Heart left ventricle (tissue), 16 donors: ENCODE measurements at regions not wholly inside any gene's neighbourhood (a gene's known extent, or its start where the extent isn't known, plus 50 kb on each side); places are given as distances from the start of the nearest gene placed in this dataset.

Source experiments
- ATAC-seq, 4 donors: fragments of 200-7000 bp; cut with Tn5 transposase; one replicate each; pipeline ENCODE4 v1.9.1; 2020 to 2022; ENCODE audit warnings: moderate library complexity in 4 of 4, mild to moderate bottlenecking in 3 of 4, moderate number of reproducible peaks in 1 of 4
- DNase-seq, 5 donors: peaks; one replicate each; pipeline ENCODE4 v3.0.0-alpha.2; 2020
- H3K27ac ChIP-seq, 12 donors: fragments of 200-600 bp; sonication (generic) in 4 of 12; one replicate each; pipeline versions ENCODE4 v1.5.0 to v1.8.0; 2016 to 2022; ENCODE audit warnings: mild to moderate bottlenecking in 2 of 12
- H3K27me3 ChIP-seq, 9 donors: fragments of 200-600 bp; sonication (generic) in 2 of 9; one replicate each; pipeline versions ENCODE4 v1.5.1 to v1.8.0; 2016 to 2022; ENCODE audit warnings: mild to moderate bottlenecking in 3 of 9
- H3K36me3 ChIP-seq, 9 donors: fragments of 200-600 bp; sonication (generic) in 2 of 9; one replicate each; pipeline versions ENCODE4 v1.5.0 to v1.8.0; 2018 to 2022; ENCODE audit warnings: mild to moderate bottlenecking in 2 of 9
- H3K4me1 ChIP-seq, 12 donors: fragments of 200-600 bp; sonication (generic) in 4 of 12; one replicate each; pipeline versions ENCODE4 v1.5.0 to v1.8.0; 2016 to 2022; ENCODE audit warnings: mild to moderate bottlenecking in 3 of 12
- H3K4me3 ChIP-seq, 12 donors: fragments of 200-600 bp; sonication (generic) in 4 of 12; one replicate each; pipeline versions ENCODE4 v1.5.0 to v1.8.0; 2017 to 2022; ENCODE audit warnings: mild to moderate bottlenecking in 9 of 12, moderate library complexity in 4 of 12
- H3K9me3 ChIP-seq, 12 donors: fragments of 200-600 bp; sonication (generic) in 4 of 12; one replicate each; pipeline versions ENCODE4 v1.5.0 to v1.8.0; 2016 to 2022; ENCODE audit warnings: mild to moderate bottlenecking in 1 of 12
- POLR2A ChIP-seq, 2 donors: fragments of 450-650 bp; IDR thresholded peaks; one replicate each; pipeline ENCODE4 v1.6.1; 2017; ENCODE audit warnings: antibody characterized with exemption in 2 of 2, mild to moderate bottlenecking in 2 of 2, moderate library complexity in 2 of 2
- WGBS, 4 donors: extraction: QIAGEN DNeasy Blood & Tissue Kit in 2 of 4; methylation state at CpG; one replicate each; pipeline versions ENCODE4 v1.1.5 to v1.1.7; 2013 to 2018; 5-methylcytosine and 5-hydroxymethylcytosine counted together
- intact Hi-C, 10 donors: fragments of 100-400 bp; cut with DNase I; formaldehyde crosslinking; loops; one replicate each; pipeline versions ENCODE4 v1.11.1 to v1.14.2; 2022
- TF ChIP-seq, protein P1 (sequence below), 12 donors: fragments of 200-600 bp; sonication (generic) in 4 of 12; IDR thresholded peaks; one replicate each; pipeline versions ENCODE4 v1.5.0 to v1.8.0; 2018 to 2022; ENCODE audit warnings: antibody characterized with exemption in 12 of 12, mild to moderate bottlenecking in 5 of 12
- donor health status: ischemic (EF 13 %, LVEDD 7.1; RV severe dilation, severe dysfunction).
- donor health status: healthy with polysubstance abuse.
- donor health status: DM: no; HTN: yes; CAD: no.
- donor health status: DM: no; HTN: no; CAD: no.
- donor health status: ischemic (EF 25% LVEDD 6.9; RV normal size, moderate dysfunction).
- donor health status: ischemic (EF 25% LVEDD 5.7; RV mildly dilated, moderate dysfunction).
- donor health status: healthy.
- donor health status: DM: yes; HTN: yes; CAD: no.
- donor health status: ischemic (EF 35%, LVEDD 5.7; RV mildly dilated, moderate dysfunction).
- donor health status: nonischemic (EF 11% LVEDD 7.7; RV severe dilation, severe dysfunction).
- donor health status: DM: yes; HTN: yes; CAD: no.
- donor health status: PGD.
- donor health status: ischemic (EF 29% LVEDD 5.4; RV normal size, mild dysfunction).
- donor health status: nonischemic (EF 23%, LVEDD 6.1; RV moderate dilation, normal function).

- Histone ChIP-seq H3K27me3 (no peaks in the 10 kb centered on the region), H3K36me3 (no peaks in the 10 kb centered on the region), H3K9me3 (no peaks in the 10 kb centered on the region), H3K4me1 (peaks cover 0 to 56% (median 25%) of the 10 kb centered on the region in 12 donors), H3K27ac (peak overlapping the region in 1 of 12 donors; percentile 90), H3K4me3 (no peak overlapping the region)
- ATAC-seq, result no peak
- DNase-seq, result no peak
- WGBS, 4 donors, result 94 to 97% (median 96%) methylated on average over 3 of the region's 3 CpGs
- intact Hi-C loops, result no loop called here
- TF ChIP-seq, protein P1, sequence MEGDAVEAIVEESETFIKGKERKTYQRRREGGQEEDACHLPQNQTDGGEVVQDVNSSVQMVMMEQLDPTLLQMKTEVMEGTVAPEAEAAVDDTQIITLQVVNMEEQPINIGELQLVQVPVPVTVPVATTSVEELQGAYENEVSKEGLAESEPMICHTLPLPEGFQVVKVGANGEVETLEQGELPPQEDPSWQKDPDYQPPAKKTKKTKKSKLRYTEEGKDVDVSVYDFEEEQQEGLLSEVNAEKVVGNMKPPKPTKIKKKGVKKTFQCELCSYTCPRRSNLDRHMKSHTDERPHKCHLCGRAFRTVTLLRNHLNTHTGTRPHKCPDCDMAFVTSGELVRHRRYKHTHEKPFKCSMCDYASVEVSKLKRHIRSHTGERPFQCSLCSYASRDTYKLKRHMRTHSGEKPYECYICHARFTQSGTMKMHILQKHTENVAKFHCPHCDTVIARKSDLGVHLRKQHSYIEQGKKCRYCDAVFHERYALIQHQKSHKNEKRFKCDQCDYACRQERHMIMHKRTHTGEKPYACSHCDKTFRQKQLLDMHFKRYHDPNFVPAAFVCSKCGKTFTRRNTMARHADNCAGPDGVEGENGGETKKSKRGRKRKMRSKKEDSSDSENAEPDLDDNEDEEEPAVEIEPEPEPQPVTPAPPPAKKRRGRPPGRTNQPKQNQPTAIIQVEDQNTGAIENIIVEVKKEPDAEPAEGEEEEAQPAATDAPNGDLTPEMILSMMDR (IDR thresholded peaks at IDR 0.05), result no peak
- TF ChIP-seq POLR2A (IDR thresholded peaks at IDR 0.05), result no peak
Observed at GRCh38 chr14:71359823-71360222, 452.6 kb downstream of the PCNX1 start.

DNA sequence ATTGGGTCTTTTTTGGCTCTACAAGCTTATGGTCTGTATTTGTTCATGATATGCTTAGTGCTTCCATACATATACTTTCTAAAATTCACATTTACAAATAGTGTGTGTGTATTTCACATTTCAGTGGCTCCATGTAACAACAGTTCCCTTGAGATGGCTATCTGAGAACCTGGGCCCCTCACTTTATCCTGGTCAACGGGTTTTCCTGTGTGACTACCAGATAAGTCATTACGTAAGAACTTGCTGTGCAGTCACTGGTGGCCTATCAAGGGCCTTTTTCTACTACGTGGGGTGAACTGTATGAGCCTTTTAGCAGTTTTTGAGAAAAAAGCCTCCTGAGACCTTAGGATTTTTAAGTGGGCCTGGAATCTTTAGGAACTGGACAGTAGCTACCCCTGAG is 454.1 kb downstream of the PCNX1 start:
- intact Hi-C loops, result no loop called here
- H3K27ac ChIP-seq, result peak overlapping the region in 2 of 12 donors; percentile 7 to 90
- no peak for TF ChIP-seq POLR2A (IDR thresholded peaks at IDR 0.05)
- TF ChIP-seq, protein P1 (IDR thresholded peaks at IDR 0.05), result no peak
- no peaks in the 10 kb centered on the region for H3K36me3 ChIP-seq
- 82 to 91% (median 85%) methylated on average over 3 of the region's 3 CpGs for WGBS, 4 donors
- no peak overlapping the region for H3K4me3 ChIP-seq
- ATAC-seq, result no peak
- H3K27me3 ChIP-seq, result no peaks in the 10 kb centered on the region
- peaks cover 0 to 41% (median 11%) of the 10 kb centered on the region in 12 donors for H3K4me1 ChIP-seq
- DNase-seq, result no peak
- H3K9me3 ChIP-seq, result no peaks in the 10 kb centered on the region

GRCh38 chr14:71361874-71362273 is 454.6 kb downstream of the PCNX1 start:
- H3K27me3 ChIP-seq, result no peaks in the 10 kb centered on the region
- TF ChIP-seq, protein P1 (IDR thresholded peaks at IDR 0.05), result no peak
- H3K36me3 ChIP-seq, result no peaks in the 10 kb centered on the region
- H3K27ac ChIP-seq, result peak overlapping the region in 1 of 12 donors; percentile 90
- H3K4me3 ChIP-seq, result no peak overlapping the region
- H3K4me1 ChIP-seq, result peaks cover 0 to 40% (median 11%) of the 10 kb centered on the region in 12 donors
- H3K9me3 ChIP-seq, result no peaks in the 10 kb centered on the region
- WGBS, 4 donors, result 97 to 99% (median 98%) methylated on average over 8 of the region's 8 CpGs
- intact Hi-C loops, result no loop called here
- no peak for DNase-seq
- no peak for ATAC-seq

DNA sequence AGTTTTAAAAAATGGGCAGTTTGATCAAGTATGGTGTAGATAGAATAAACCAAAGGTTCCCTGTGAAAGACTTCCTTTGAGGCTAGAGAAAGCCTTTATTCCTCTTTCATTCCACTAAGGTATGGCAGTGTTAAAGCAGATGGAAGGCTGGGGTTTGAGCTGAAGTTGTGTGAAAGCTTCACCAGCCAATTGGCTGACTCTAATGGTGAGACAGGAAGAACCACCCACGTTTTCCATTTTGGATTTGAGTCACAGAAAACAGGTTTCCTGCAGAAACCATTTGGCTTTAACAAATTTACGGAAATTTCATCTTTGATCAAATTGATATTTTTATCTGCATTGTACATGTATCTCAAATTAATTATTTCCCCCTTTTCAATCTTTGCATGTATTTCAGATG is 455.0 kb downstream of the PCNX1 start:
- Histone ChIP-seq H3K27me3 (no peaks in the 10 kb centered on the region), H3K9me3 (no peaks in the 10 kb centered on the region), H3K27ac (peak overlapping the region in 2 of 12 donors; percentile 55 to 90), H3K4me1 (peaks cover 0 to 40% (median 11%) of the 10 kb centered on the region in 12 donors), H3K4me3 (no peak overlapping the region), H3K36me3 (no peaks in the 10 kb centered on the region)
- ATAC-seq (no peak), DNase-seq (no peak)
- TF ChIP-seq, protein P1 (IDR thresholded peaks at IDR 0.05), result no peak
- no peak for TF ChIP-seq POLR2A (IDR thresholded peaks at IDR 0.05)
- intact Hi-C loops, result no loop called here
- 56 to 70% (median 63%) methylated on average over 2 of the region's 2 CpGs for WGBS, 4 donors
